Loucy (cell line): ENCODE measurements at regions not wholly inside any gene's neighbourhood (a gene's known extent, or its start where the extent isn't known, plus 50 kb on each side); places are given as distances from the start of the nearest gene placed in this dataset.
"Not testable (repeated sequence)": the region's sequence is repeated elsewhere in the genome, so short reads cannot be mapped to it uniquely, and the experiment has no call there.

Source experiments
- H2AFZ ChIP-seq: fragments of 200-600 bp; sonication (generic); 2 replicates; pipeline ENCODE4 v1.6.0; 2016; ENCODE audit warnings: antibody characterized with exemption, mild to moderate bottlenecking, low read length, moderate library complexity
- H3F3A ChIP-seq: fragments of 200-600 bp; 2 replicates; pipeline ENCODE4 v1.6.0; 2016; ENCODE audit warnings: antibody characterized with exemption, low read depth, mild to moderate bottlenecking
- H3K27me3 ChIP-seq: fragments of 200-600 bp; sonication (generic); 2 replicates; pipeline ENCODE4 v1.6.1; 2014; ENCODE audit warnings: low read length, mild to moderate bottlenecking; ENCODE audit not compliant: insufficient read depth, poor library complexity, severe bottlenecking
- H3K36me3 ChIP-seq: fragments of 200-600 bp; sonication (generic); 2 replicates; pipeline ENCODE4 v1.6.1; 2016; ENCODE audit warnings: low read length; ENCODE audit not compliant: insufficient read depth
- H3K4me1 ChIP-seq: fragments of 200-600 bp; sonication (generic); 2 replicates; pipeline ENCODE4 v1.5.1; 2014; ENCODE audit warnings: low read length, mild to moderate bottlenecking; ENCODE audit not compliant: insufficient read depth, poor library complexity, severe bottlenecking
- H3K4me2 ChIP-seq: fragments of 200-600 bp; sonication (generic); 2 replicates; pipeline ENCODE4 v1.6.0; 2014; ENCODE audit warnings: antibody characterized with exemption, low read length, low read depth, mild to moderate bottlenecking; ENCODE audit not compliant: poor library complexity, severe bottlenecking
- H3K4me3 ChIP-seq: fragments of 200-600 bp; sonication (generic); 2 replicates; pipeline ENCODE4 v1.5.1; 2014; ENCODE audit warnings: low read length, mild to moderate bottlenecking, mixed read lengths; ENCODE audit not compliant: poor library complexity, severe bottlenecking
- H3K79me2 ChIP-seq: fragments of 200-600 bp; sonication (generic); 2 replicates; pipeline ENCODE4 v1.6.1; 2014; ENCODE audit warnings: low read length; ENCODE audit not compliant: insufficient read depth
- H3K9ac ChIP-seq: fragments of 200-600 bp; sonication (generic); 2 replicates; pipeline ENCODE4 v1.6.0; 2014; ENCODE audit warnings: mild to moderate bottlenecking, low read depth, low read length, moderate library complexity; ENCODE audit not compliant: poor library complexity, severe bottlenecking
- H3K9me2 ChIP-seq: fragments of 200-600 bp; sonication (generic); replicated peaks from 2 replicates; pipeline ENCODE4 v1.6.1; 2016; ENCODE audit warnings: low read depth, low read length, mixed read lengths
- H3K9me3 ChIP-seq: fragments of 200-600 bp; sonication (generic); 2 replicates; pipeline ENCODE4 v1.6.1; 2014; ENCODE audit warnings: mild to moderate bottlenecking, antibody characterized with exemption, low read length, low read depth; ENCODE audit not compliant: insufficient read depth
- H4K20me1 ChIP-seq: fragments of 200-600 bp; sonication (generic); 2 replicates; pipeline ENCODE4 v1.6.0; 2014; ENCODE audit warnings: antibody characterized with exemption, low read length, mild to moderate bottlenecking; ENCODE audit not compliant: insufficient read depth, poor library complexity, severe bottlenecking
- CTCF ChIP-seq: fragments of 200-600 bp; sonication (generic); conservative IDR thresholded peaks from 2 replicates; pipeline ENCODE4 v1.5.1; 2014; ENCODE audit warnings: mild to moderate bottlenecking, antibody characterized with exemption, low read length
- EZH2phosphoT487 ChIP-seq: fragments of 200-600 bp; IDR thresholded peaks from 2 replicates; pipeline ENCODE4 v1.6.1; 2018; ENCODE audit warnings: antibody characterized with exemption, mild to moderate bottlenecking, moderate library complexity, borderline replicate concordance

- TF ChIP-seq CTCF (no peak), EZH2phosphoT487 (no peak)
- H3K36me3 ChIP-seq: no peaks in the 10 kb centered on the region
- no peaks in the 10 kb centered on the region for H3K9me3 ChIP-seq
- H3K27me3 ChIP-seq: no peaks in the 10 kb centered on the region
- no peaks in the 10 kb centered on the region for H3K79me2 ChIP-seq
- H3K9me2 ChIP-seq: no peaks in the 10 kb centered on the region
- no peak overlapping the region for H2AFZ ChIP-seq
- no peaks in the 10 kb centered on the region for H3F3A ChIP-seq
- H4K20me1 ChIP-seq: no peaks in the 10 kb centered on the region
- no peak overlapping the region for H3K4me3 ChIP-seq
- H3K9ac ChIP-seq: no peak overlapping the region
- H3K4me2 ChIP-seq: no peak overlapping the region
- peaks cover 3% of the 10 kb centered on the region for H3K4me1 ChIP-seq
Observed at GRCh38 chr10:120039046-120039445, 146.5 kb downstream of the SEC23IP start.

- H4K20me1 ChIP-seq: no peaks in the 10 kb centered on the region
- no peaks in the 10 kb centered on the region for H3K9me3 ChIP-seq
- H2AFZ ChIP-seq: no peak overlapping the region
- no peak for TF ChIP-seq CTCF
- TF ChIP-seq EZH2phosphoT487: no peak
- no peaks in the 10 kb centered on the region for H3K9me2 ChIP-seq
- H3K4me2 ChIP-seq: no peak overlapping the region
- H3F3A ChIP-seq: no peaks in the 10 kb centered on the region
- no peaks in the 10 kb centered on the region for H3K27me3 ChIP-seq
- H3K9ac ChIP-seq: no peak overlapping the region
- H3K79me2 ChIP-seq: no peaks in the 10 kb centered on the region
- no peak overlapping the region for H3K4me3 ChIP-seq
- no peaks in the 10 kb centered on the region for H3K36me3 ChIP-seq
- peaks cover 3% of the 10 kb centered on the region for H3K4me1 ChIP-seq
Observed at GRCh38 chr10:120039826-120040225, 147.3 kb downstream of the SEC23IP start.

- Histone ChIP-seq H2AFZ (no peak overlapping the region), H3F3A (no peaks in the 10 kb centered on the region), H4K20me1 (no peaks in the 10 kb centered on the region), H3K4me2 (no peak overlapping the region), H3K9me2 (no peaks in the 10 kb centered on the region), H3K79me2 (no peaks in the 10 kb centered on the region), H3K4me1 (peaks cover 3% of the 10 kb centered on the region), H3K36me3 (no peaks in the 10 kb centered on the region), H3K27me3 (no peaks in the 10 kb centered on the region), H3K9ac (no peak overlapping the region), H3K4me3 (no peak overlapping the region), H3K9me3 (no peaks in the 10 kb centered on the region)
- no peak for TF ChIP-seq EZH2phosphoT487
Observed at GRCh38 chr10:120041807-120042559, 149.5 kb downstream of the SEC23IP start.

GRCh38 chr10:120042705-120043104 lies 150.2 kb downstream of the SEC23IP start:
- Histone ChIP-seq H3K9ac (no peak overlapping the region), H3K9me3 (no peaks in the 10 kb centered on the region), H3K4me3 (no peak overlapping the region), H3K79me2 (no peaks in the 10 kb centered on the region), H3K27me3 (no peaks in the 10 kb centered on the region), H4K20me1 (no peaks in the 10 kb centered on the region), H3K4me2 (no peak overlapping the region), H3K9me2 (no peaks in the 10 kb centered on the region), H3K4me1 (peaks cover 3% of the 10 kb centered on the region), H3F3A (no peaks in the 10 kb centered on the region), H2AFZ (no peak overlapping the region), H3K36me3 (no peaks in the 10 kb centered on the region)
- no peak for TF ChIP-seq EZH2phosphoT487
- no peak for TF ChIP-seq CTCF

- H3K4me1 ChIP-seq, H3K27me3 ChIP-seq, H3K36me3 ChIP-seq, H2AFZ ChIP-seq, H3K79me2 ChIP-seq, H3K9ac ChIP-seq, H3K4me3 ChIP-seq, H3K4me2 ChIP-seq, H4K20me1 ChIP-seq, H3K9me2 ChIP-seq, H3K9me3 ChIP-seq, H3F3A ChIP-seq: not testable (repeated sequence)
Observed at GRCh38 chr10:120047373-120047772, 154.8 kb downstream of the SEC23IP start.
